ENCODE measurements at regions not wholly inside any gene's neighbourhood (a gene's known extent, or its start where the extent isn't known, plus 50 kb on each side); places are given as distances from the start of the nearest gene placed in this dataset.

DNA sequence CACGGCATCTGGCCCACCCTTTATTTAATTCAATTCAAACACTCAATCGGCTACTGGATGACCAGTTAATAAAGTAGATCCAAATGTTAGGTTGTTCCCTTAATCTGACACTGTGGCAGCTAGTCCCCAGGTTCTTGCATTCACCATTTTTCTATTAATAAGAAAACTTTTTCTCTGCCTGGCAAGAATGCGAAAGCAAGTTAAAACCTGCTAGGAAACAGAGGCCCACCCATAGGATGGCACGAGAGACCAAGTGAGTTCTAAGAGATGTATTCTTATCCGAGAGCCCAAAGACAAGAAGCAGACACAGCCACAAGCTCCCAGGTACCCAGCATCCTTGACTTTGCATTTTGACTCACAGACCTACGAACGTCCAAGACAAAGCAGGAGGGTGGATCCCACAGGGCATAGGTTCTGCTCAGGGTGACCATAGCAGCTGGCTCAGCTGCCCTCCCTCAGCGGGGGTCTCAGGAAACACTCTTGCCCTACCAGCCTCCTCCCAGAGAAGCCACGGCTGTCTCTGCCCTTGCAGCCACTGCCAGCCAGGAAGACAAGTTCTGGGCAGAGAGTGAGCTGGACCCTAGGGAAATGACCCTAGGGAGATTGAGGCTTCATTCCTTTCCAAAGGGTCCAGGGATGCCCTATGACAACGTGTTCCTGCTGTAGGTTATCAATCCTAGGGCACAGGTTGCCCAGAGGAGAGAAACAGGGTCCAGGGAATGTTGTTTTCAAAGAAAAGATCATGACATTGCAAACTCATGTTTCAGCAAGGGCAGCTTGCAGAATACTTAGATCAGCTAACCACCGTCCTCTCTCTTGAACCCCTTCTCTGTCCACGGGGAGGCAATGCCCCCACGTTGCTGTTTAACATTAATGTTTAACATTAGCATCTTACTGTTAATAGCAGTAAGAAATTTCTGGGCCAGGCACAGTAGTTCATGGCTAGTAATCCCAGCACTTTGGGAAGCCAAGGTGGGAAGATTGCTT, 147.2 kb upstream of the ZNF507 start:
- no peak for DNase-seq (ENCODE audit: low read depth, low spot score)

- DNase-seq (ENCODE audit: low read depth, low spot score) = no peak
Measured at GRCh38 chr19:32199501-32200040, 145.8 kb upstream of the ZNF507 start.

DNA sequence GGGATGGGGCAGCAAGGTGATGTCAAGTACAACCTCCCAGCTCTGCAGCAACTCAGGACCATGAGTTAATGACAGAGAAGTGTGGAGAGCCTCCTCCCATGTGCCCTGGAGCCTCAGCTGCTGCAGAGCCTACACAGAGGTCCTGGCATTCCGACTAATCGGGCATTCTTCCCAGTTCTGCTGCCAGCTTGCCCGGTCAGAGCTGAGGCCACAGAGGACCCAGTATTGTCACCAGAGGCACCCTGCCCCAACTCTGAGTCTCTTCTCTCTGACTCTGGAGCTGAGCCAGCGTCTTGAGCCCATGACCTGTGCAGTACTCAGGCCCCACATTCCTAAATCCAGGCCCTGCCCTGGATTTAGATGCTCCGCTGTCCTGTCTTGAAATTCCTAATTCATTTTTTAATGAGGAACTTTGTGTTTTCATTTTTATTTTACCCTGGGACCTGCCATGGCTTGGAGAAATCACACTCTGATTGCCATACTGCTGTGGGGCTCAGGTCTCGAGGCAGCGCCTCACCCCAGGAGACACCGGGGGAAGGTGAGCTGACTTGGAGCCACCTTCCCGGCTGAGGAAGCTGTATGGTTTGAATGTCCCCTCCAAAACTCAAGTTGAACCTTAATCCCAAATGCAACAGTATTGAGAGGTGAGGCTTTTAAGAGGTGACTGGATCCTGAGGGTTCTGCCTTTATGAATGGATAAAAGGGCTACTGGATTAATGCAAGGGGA, 144.9 kb upstream of the ZNF507 start:
- DNase-seq (ENCODE audit: low read depth, low spot score) = no peak

- DNase-seq (ENCODE audit: low read depth, low spot score) = no peak
Measured at GRCh38 chr19:32201211-32201610, 144.2 kb upstream of the ZNF507 start.

- peak; percentile 13 for DNase-seq (ENCODE audit: low read depth, low spot score)
Measured at GRCh38 chr19:32201636-32202051, 143.8 kb upstream of the ZNF507 start.

GRCh38 chr19:32202244-32202643, 143.2 kb upstream of the ZNF507 start:
- DNase-seq (ENCODE audit: low read depth, low spot score) = no peak

DNA sequence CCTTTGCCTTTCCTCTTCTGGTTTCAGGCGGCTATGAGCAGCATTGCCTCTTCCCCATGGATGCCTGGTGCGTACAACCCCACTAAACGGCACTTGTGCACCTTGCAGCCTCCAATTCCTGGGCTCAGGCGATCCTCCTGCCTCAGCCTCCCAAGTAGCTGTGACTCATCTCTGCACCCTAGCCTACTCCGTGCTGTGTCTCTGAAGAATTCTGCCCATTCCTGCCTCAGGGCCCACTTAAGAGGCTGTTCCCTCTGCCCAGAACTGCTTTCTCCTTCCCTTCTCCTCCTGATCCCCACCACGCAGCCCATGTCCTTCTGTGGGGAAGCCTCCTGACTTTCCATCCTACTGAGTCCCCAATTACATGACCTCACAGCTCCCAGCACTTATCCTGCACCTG, 142.2 kb upstream of the ZNF507 start:
- no peak for DNase-seq (ENCODE audit: low read depth, low spot score)

- DNase-seq (ENCODE audit: low read depth, low spot score) = no peak
Measured at GRCh38 chr19:32206065-32206464, 139.3 kb upstream of the ZNF507 start.

GRCh38 chr19:32208060-32208459, 137.3 kb upstream of the ZNF507 start:
- no peak for DNase-seq (ENCODE audit: low read depth, low spot score)

DNA sequence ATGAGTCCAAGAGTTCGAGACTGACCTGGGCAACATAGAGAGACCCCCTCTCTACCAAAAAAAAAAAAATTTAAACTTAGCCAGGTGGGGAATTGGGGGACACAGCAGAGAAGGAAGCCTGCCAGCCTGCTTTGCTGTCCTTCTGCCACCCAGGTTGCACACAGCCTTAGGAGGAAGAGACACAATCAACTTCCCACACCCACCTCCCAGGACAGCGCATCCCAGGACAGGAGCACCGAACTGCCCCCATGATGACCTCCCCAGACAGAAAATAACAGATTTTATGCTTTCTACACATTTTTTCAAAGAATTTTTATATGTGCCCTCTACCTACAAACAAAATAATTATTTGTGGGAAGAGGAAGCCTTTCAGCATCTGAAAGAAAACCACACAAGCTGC, 126.0 kb upstream of the ZNF507 start:
- no peak for DNase-seq (ENCODE audit: low read depth, low spot score)

- DNase-seq (ENCODE audit: low read depth, low spot score) = no peak
Measured at GRCh38 chr19:32219881-32220472, 125.4 kb upstream of the ZNF507 start.

- DNase-seq (ENCODE audit: low read depth, low spot score) = no peak
Measured at GRCh38 chr19:32220951-32221350, 124.5 kb upstream of the ZNF507 start.

DNA sequence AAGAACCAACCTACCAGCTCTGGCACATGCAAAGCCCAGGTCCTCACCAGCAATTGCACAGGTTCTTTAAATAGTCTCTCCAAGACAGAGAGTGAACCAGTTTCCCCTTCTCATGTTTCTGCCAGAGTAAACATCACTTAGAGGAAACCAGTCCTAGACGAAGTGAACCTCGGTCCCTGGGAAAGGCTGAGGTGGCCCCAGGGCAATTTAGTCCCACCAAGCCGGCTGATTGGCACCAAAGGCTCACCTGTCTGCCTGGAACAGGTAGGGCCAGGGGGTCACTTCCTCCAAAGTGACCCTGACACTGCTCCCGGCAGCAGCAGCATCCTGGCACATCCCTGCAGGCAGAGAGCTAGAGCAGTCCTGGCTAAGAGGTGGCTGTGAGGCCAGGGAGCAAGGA, 122.9 kb upstream of the ZNF507 start:
- no peak for DNase-seq (ENCODE audit: low read depth, low spot score)

- no peak for DNase-seq (ENCODE audit: low read depth, low spot score)
Measured at GRCh38 chr19:32223106-32223505, 122.3 kb upstream of the ZNF507 start.

DNA sequence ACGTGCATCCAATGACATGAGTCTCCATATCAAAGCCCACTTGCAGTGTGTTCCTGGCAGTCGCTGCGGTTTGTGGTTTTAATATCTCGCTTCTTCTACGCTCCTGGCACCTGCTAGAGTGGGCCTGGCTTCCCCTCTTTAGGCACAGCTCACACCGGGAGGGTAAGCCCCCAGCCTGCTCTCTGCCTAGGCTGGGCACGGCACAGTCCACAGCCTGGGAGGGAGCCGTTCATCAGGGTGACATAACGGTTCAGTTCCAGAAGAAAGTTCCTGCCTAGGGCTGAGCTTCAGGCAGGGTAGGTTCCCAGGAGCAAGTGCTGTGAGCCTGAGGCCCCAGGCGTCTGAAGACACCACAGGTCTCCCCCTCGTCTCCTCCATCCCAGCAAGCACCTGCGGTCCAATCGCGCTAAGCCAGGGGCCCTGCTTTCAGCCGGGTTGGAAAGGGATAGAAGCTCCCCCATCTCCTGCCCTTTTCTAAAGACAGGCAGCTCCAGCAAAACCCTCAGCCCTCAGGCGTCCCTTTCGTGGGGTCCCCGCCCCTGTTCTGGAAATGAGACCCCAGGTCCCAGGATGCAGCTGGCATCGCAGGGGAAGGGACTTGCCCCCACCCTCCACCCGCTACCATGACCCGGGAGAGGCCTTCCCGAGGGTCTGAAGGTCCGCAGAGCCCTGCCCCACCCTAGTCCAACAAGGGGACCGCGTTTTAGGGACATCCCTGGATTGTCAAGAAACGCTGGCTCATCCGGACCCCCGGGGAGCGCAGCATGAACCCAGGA, 121.6 kb upstream of the ZNF507 start:
- no peak for DNase-seq (ENCODE audit: low read depth, low spot score)

DNA sequence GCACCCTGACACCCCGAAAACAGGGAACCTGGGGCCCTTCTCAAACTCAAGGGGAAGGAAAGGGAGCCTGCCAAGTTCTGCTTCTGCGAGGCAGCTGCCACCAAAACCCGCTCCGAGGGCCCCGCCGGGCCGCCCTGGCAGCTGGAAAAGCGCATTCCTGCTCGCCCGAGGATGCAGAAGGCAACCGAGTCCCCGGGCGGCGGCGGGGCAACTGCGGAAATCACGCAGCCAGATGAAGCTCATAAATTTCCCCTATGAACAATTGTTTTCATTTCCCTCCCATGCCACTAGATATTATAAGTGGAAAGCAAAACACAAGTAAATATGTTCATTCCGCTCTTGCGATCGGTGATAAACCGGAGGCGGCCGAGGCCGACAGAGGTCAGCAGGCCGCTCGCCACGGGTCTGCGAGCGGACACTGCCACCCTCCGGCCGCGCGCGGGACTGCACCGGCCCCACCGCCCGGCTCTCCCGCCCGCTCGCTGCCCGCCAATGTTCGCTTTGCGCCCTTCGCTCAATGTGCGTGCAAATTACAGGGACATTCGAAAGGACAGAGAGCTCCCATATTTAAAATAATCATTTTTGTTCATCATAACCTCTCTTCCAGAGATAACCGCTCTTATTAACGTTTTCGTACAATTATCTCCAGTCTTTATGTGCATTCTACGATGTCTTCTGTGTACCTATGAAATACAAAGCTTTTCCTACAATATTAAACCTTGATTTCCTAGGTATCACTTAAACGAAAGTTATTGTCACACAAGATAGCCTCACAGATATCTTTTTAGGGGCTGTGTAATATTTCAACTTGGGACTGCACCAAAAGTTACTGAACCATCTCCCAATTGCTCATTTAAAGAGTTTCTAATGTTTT, 120.8 kb upstream of the ZNF507 start:
- no peak for DNase-seq (ENCODE audit: low read depth, low spot score)

DNA sequence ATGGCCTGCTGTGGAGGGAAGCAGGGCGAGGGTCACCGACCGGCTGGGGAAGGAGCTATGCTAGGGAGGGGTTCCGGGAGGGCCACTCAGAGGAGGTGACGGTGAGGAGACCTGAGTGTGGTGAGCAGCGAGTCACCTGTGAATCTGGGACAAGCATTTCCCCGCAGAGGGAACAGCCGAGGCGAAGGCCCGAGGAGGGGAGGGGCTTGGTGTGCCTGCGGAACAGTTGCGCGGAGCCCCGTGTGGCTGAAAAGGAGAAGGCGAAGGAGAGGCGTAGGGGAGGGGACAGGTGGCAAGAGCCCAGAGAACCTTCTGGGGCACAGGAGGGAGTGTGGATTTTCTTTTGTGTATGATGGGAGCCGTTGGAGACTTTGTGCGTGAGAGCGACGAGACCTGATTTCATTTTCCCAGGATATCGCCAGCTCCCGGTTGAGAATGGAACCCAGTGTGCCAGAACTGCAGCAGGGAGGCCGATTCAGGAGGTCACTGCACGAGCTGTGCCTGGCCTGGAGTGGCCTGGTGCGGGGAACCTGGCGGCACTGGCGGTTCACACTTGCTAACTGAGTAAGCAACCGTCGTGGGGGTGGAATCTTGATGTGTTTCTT, 117.7 kb upstream of the ZNF507 start:
- DNase-seq (ENCODE audit: low read depth, low spot score) = no peak

DNA sequence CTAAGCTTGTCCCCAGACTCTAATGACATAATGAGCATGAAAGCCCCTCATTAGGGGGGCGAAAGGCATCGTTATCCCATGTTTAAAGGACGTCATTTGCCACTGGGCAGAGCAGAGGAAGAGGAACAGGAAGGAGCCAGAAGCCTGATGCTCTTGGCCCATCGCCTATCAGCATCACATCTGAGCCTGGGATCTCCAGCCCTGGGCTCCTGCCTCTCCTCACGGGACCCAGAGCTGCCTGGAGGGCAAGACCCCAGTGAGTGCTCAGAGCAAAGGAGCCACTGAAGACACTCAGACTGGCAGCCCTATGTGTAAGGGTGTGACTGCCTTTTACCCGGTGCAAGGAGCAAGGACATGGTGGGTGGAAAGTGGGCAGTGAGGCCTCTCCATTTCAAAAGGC, 115.0 kb upstream of the ZNF507 start:
- no peak for DNase-seq (ENCODE audit: low read depth, low spot score)

DNA sequence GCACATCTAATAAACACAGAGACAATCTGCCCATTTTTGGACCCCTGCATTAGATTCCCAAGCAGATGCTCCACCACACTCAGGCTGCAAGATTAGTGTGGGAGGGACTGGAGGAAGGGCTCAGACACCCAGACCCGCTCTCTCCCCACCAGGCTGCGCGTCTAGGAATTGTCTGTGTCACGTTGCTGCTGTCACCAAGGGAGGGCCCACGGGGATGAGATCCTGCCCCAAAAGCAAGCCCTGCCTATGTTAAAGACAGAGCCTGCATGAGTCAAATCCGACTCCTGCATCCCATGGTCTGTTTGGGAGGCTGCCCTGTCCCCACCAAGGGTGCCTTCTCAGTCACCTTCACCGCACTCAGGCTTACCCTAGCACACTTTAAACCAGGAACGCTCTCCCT, 114.4 kb upstream of the ZNF507 start:
- DNase-seq (ENCODE audit: low read depth, low spot score) = no peak

DNA sequence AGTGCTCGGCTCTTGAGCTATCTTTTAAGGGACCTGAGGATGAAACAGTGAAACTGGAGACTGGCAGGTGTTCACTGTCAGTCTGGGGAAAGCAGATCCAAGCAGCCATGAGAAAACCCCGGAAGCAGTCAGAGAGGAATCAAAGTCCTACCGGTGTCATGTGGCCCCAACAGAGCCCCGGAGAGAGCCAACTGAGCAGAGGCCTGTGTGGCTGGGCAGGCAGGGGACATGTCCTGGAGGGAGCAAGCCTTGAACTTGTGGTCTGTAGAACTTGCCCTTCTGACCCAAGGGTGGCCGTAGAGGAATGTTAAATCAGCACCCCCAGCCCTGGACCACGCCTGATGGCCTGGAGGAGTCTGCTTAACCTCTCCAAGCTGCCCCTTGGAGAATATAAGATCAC, 113.7 kb upstream of the ZNF507 start:
- no peak for DNase-seq (ENCODE audit: low read depth, low spot score)

Data from pulmonary artery endothelial cell (primary cell).